Epithelial cell of esophagus (primary cell): ENCODE measurements at regions not wholly inside any gene's neighbourhood (a gene's known extent, or its start where the extent isn't known, plus 50 kb on each side); places are given as distances from the start of the nearest gene placed in this dataset.
A peak's percentile ranks its signal among the peaks of the same experiment; 100 is the strongest.

Source experiments
- DNase-seq: peaks from one replicate; pipeline ENCODE4 v3.0.0; 2010; ENCODE audit warnings: low read depth
- H3K4me3 ChIP-seq: 2 replicates; pipeline ENCODE4 v1.5.1; 2011; ENCODE audit warnings: mild to moderate bottlenecking, low read length, control low read depth
- CTCF ChIP-seq: IDR thresholded peaks from 2 replicates; pipeline ENCODE4 v1.5.1; 2011; ENCODE audit warnings: low read depth, mild to moderate bottlenecking, low read length, control low read depth, inconsistent platforms; ENCODE audit not compliant: insufficient read depth; ENCODE audit errors: missing control alignments

DNA sequence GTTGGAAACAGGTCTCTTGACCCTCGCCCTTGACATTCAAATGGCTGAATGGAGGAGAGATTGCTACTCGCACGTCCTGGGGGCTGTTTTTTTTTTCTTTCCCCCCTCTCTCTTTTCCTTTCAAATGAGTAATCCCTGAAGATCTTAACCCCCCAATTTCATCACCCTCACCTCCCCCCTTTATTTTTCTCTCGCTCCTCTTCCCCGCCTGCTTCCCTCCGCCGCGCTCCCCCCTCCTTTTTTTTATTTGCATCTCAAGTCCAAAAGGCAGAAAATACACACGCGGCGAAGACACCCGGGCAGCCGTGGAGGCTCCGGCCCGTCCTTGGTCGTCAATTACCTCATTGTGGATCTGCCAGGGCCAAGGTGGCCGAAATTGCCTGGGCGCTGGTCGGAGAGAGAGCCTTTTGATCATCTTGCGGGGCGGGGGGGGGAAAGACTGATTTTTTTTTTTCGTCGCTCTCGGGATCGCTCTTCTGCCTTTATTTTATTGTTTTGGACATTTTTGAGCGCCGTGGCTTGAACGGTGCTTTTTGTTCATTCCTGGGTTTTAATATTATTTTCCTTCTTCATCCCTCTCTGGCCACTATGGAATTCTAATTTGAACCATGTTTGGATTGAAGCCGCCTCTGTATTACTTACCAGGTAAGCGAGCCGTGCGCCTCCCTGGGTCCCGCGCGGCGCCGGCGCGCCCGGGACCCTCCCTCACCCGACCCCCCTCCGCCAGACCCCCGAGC is 57.2 kb upstream of the GSE1 start:
- no peak for TF ChIP-seq CTCF
- peak overlapping the region; percentile 69 for H3K4me3 ChIP-seq
- DNase-seq, result no peak

- H3K4me3 ChIP-seq, result peak overlapping the region; percentile 69
- DNase-seq, result peak; percentile 42
- no peak for TF ChIP-seq CTCF
These were observed 56.6 kb upstream of the GSE1 start for GRCh38 chr16:85556456-85557082.

DNA sequence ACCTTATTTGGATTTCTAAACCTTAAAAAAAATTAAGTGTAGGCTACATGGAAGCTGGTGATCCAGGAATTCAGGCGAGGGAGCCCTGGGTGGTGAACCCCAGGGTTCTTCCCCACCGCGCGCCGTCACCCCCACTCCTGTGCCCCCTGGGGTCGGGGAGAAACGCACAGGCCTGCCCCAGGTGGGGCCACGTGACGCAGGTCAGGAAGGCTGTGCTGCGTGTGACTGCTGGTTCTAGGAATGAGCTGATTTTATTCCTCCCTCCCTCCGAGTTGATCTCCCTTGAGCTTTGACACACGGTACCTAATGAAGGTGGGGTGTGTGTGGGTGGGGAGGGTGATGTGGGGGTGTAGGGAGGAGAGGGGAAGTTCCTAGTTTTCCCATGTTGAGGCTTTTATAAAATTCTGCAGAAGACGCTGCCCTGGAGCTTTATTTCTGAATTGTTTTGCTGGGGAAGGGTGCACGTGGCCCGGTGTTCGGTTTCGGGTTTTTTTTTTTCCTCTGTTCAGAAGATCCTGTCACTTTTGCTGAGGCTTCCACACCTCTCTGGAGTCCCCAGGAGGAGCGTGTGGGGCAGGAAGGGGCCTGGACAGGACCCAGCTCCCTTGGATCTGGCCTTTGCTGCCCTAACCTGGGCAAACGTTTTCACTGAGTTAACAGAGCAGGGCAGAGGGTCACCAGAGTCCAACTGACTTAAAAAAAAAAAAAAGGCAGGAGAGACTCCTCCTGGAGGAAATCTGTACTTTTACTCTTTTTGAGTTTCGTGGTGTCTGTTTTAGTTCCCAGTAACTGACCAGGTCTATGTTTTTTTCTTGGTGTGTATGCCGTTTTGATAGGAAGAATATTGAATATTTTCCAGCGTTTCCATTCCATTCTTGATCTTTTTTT is 55.8 kb upstream of the GSE1 start:
- DNase-seq, result peak; percentile 47

DNA sequence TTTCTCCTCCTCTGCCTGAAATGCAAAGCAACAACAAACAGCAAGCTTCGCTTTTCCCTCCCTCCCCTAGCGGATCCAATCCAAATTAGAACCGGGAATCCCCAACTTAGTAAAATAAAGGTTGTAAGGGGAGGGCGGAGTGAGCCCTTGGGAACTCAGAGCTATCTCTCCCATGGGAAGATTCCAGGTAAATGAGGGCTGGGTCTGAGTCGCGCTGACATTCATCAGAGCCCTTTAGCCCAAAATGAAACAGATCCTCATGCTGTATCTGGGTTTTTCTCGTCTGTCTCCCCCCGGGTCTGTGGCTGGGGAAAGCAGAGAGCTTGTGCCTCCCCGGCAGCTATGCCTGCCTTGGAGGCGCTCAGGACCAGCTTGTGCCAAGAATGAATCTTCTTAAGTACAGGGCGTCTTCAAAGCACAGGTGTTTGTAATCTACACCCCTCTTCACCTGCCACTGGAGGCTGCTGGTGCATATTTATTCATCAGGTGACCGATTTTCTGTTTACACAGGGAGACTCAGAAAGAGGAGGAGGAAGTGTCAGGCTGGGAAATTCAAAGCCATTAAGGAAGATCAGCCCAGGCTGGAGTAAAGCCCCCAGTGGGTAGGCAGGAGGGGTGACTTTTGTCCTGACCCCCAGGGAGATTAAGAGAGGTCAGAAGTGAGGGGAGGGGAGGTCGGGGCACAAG is 55.0 kb upstream of the GSE1 start:
- no peak for TF ChIP-seq CTCF
- H3K4me3 ChIP-seq, result peak overlapping the region; percentile 69
- peak; percentile 71 for DNase-seq

More for the DNA sequence above, 55.8 kb upstream of the GSE1 start:
- no peak for TF ChIP-seq CTCF
- H3K4me3 ChIP-seq, result peak overlapping the region; percentile 69

DNA sequence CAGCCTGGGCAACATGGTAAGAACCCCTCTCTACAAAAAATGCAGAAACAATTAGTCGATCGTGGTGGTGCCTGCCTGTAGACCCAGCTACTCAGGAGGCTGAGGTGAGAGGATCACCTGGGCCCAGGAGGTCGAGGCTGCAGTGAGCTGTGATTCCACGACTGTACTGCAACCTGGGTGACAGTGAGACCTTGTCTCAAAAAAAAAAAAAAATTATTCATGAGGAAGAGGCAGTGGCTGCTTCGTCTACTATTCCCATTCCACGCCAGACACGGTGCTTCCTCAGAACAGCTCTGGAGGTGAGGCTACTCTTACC is 52.2 kb upstream of the GSE1 start:
- no peak overlapping the region for H3K4me3 ChIP-seq
- no peak for DNase-seq
- no peak for TF ChIP-seq CTCF

DNA sequence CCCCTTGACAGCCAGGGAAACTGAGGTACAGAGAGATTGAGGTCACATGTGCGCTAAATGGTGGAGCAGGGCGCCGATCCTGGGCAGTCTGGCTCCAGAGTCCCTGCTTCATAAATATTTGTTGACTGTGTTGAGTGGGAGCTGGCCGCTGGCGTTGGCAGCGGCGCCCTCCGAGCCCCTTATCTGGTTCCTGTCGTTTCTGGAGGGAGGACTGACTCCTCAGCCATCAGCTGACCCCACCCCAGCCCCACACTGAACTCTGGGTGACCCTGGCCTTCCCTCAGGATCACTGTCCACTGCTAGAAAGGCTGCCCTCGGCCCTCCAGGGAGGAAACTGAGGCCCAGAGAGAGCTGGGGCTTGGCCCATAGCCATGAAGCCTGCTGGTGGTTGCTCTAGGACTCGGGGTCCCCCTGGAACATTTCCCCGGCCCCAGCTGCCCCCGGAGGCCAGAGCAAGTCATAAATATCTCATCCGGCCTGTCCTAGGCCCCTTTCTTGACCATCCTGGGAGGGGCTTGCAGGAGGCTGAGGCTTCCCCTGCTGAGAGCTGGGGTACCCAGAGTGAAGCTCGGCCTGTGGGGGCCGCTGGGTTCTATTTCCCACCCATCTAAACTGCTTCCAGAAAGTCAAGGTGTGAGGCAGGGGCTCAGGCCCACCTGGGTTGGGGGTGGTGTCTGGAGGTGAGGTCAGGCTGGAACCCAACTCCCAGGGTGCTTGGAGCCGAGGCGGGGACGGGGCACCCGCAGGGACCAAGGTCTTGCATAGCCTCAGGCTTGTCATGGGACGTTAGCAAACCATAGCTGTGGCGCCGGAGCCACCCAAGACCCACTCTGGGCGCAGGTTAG is 51.7 kb upstream of the GSE1 start:
- no peak for TF ChIP-seq CTCF
- DNase-seq, result no peak
- H3K4me3 ChIP-seq, result no peak overlapping the region
